Kidney epithelial cell (primary cell): ENCODE measurements at regions not wholly inside any gene's neighbourhood (a gene's known extent, or its start where the extent isn't known, plus 50 kb on each side); places are given as distances from the start of the nearest gene placed in this dataset.

ENCODE experiments used
- DNase-seq: peaks from one replicate; pipeline ENCODE4 v3.0.0-alpha.2; 2010; ENCODE audit warnings: low read depth
- H3K27me3 ChIP-seq: 2 replicates; pipeline ENCODE4 v1.6.0; 2011; ENCODE audit warnings: low read length; ENCODE audit not compliant: control insufficient read depth, insufficient read depth
- H3K36me3 ChIP-seq: 2 replicates; pipeline ENCODE4 v1.5.1; 2011; ENCODE audit warnings: low read length; ENCODE audit not compliant: control insufficient read depth, insufficient read depth
- H3K4me3 ChIP-seq: 2 replicates; pipeline ENCODE4 v1.5.1; 2011; ENCODE audit warnings: low read depth, mild to moderate bottlenecking, control low read depth, low read length
- TF ChIP-seq, protein P1 (sequence below): IDR thresholded peaks from 2 replicates; pipeline ENCODE4 v1.5.1; 2011; ENCODE audit warnings: mild to moderate bottlenecking, moderate library complexity, low read length, control low read depth, inconsistent platforms; ENCODE audit not compliant: insufficient read depth, poor library complexity, severe bottlenecking

DNA sequence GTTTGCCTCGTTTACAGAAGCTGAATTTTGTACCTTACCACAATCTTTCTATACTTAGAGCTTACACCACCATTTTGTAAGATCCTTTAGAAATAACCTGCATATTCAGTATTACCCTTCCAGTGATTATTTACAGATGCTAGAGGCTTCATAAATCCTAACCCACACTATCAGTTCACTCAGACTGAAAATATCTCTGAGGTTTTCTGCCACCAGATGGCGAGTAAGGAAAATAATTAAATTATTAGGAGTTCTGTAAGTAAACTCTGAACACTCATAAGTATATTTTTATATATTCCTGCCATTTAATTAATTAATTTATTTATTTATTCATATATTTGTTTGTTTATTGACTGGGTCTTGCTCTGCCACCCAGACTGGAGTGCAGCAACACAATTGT, 1635.2 kb downstream of the PLA2G4A start:
- Histone ChIP-seq H3K4me3 (no peak overlapping the region), H3K27me3 (no peaks in the 10 kb centered on the region), H3K36me3 (no peaks in the 10 kb centered on the region)
- TF ChIP-seq, protein P1, sequence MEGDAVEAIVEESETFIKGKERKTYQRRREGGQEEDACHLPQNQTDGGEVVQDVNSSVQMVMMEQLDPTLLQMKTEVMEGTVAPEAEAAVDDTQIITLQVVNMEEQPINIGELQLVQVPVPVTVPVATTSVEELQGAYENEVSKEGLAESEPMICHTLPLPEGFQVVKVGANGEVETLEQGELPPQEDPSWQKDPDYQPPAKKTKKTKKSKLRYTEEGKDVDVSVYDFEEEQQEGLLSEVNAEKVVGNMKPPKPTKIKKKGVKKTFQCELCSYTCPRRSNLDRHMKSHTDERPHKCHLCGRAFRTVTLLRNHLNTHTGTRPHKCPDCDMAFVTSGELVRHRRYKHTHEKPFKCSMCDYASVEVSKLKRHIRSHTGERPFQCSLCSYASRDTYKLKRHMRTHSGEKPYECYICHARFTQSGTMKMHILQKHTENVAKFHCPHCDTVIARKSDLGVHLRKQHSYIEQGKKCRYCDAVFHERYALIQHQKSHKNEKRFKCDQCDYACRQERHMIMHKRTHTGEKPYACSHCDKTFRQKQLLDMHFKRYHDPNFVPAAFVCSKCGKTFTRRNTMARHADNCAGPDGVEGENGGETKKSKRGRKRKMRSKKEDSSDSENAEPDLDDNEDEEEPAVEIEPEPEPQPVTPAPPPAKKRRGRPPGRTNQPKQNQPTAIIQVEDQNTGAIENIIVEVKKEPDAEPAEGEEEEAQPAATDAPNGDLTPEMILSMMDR, result no peak
- no peak for DNase-seq

- Histone ChIP-seq H3K27me3 (no peaks in the 10 kb centered on the region), H3K36me3 (no peaks in the 10 kb centered on the region), H3K4me3 (no peak overlapping the region)
- no peak for DNase-seq
- TF ChIP-seq, protein P1, result no peak
These were observed 1637.8 kb downstream of the PLA2G4A start for GRCh38 chr1:188466539-188466938.

DNA sequence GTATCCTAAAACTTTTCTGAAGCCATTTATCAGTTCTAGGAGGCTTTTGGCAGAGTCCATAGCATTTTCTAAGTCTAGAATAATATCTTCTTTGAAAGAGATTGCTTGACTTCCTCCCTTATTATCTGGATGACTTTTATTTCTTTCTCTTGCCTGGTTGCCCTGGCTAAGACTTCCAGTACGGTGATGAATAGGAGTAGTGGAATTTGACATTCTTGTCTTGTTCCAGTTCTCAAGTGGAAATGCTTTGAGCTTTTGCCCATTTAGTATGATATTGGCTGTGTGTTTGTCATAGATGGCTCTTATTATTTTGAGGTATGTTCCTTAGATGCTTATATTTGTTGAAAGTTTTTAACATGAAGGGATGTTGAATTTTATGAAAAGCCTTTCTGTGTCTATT, 1647.9 kb downstream of the PLA2G4A start:
- H3K27me3 ChIP-seq, result no peaks in the 10 kb centered on the region
- no peak for DNase-seq
- no peak overlapping the region for H3K4me3 ChIP-seq
- no peaks in the 10 kb centered on the region for H3K36me3 ChIP-seq
- TF ChIP-seq, protein P1, result no peak

DNA sequence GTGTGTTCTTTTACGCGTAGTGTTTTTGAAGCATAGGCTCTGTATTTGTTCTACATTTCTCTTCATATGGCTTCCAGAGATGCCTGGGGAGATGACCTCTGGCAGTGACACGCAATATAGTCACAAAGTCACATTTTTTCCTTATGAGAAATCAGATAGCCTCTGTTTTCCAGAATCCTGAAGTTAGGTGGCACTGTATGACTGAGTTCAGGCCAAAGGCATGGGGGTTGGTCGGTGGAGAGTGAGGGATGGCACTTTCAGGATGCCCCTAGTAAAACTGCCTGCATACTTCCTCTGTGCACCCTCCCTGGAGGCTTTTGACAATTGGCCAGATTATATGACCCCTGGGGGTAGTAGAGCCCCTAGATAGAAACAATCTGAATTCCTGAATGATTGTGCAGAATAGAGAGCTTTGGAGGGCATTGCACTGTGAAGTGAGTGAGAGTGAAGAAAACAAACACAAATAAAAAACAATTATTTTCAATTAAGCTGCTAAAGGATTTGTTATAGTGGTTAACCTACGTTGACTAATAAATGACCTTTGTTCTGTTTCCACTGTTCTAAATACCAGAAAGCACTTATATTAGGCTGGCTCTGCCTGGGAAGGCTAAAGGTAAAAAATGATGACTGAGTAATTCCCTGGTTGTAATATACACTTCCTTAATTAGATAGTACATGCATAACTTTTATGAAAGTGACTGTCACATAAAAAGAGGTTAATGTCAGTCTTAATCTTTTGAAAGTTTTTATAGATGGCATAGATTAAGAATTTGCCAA, 1660.8 kb downstream of the PLA2G4A start:
- no peak overlapping the region for H3K4me3 ChIP-seq
- H3K36me3 ChIP-seq, result no peaks in the 10 kb centered on the region
- no peak for DNase-seq
- TF ChIP-seq, protein P1, result no peak
- no peaks in the 10 kb centered on the region for H3K27me3 ChIP-seq

DNA sequence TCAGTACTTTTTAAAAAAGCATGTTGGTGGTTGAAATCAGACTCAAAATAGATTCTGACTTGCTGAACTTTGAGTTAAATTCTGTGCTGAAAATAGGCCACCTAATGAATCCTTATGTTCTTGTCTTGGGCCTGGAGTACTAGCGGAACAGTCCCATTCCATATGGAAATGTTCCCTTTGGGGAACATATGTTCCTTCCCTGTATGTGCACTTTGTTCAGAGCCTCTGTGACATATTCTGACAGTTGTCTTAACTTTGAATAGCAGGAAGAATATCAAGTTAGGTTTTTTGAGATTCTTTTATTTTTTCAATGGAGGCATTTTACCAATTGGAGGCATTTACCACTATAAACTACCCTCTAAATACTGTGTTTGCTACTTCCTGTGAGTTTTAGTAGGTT, 1667.8 kb downstream of the PLA2G4A start:
- Histone ChIP-seq H3K36me3 (no peaks in the 10 kb centered on the region), H3K4me3 (no peak overlapping the region), H3K27me3 (no peaks in the 10 kb centered on the region)
- no peak for DNase-seq
- TF ChIP-seq, protein P1, result no peak

DNA sequence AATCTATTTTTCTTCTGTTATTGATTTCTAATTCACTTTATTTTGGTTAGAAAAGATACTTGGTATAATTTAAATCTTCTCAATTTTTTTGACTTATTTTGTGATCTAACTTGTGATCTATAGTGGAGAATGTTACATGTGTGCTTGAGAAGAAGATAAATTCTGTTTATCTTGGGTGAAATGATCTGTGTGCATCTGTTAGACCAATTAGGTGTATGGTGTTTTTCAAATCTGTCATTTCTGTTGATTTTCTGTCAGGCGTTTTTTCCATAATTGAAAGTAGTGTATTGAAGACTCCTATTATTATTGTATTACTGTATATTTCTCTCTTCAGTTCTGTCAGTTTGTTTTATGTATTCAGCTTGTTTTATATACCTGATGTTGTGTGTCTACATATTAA, 1668.3 kb downstream of the PLA2G4A start:
- Histone ChIP-seq H3K36me3 (no peaks in the 10 kb centered on the region), H3K4me3 (no peak overlapping the region), H3K27me3 (no peaks in the 10 kb centered on the region)
- TF ChIP-seq, protein P1, result no peak
- DNase-seq, result no peak
